Right kidney (tissue), 1 donor: ENCODE measurements at regions not wholly inside any gene's neighbourhood (a gene's known extent, or its start where the extent isn't known, plus 50 kb on each side); places are given as distances from the start of the nearest gene placed in this dataset.

ENCODE experiments used
- DNase-seq: peaks from one replicate; pipeline ENCODE4 v3.0.0-alpha.2; 2016

GRCh38 chr18:41036346-41036745, 918.7 kb upstream of the PIK3C3 start:
- DNase-seq, result no peak

DNA sequence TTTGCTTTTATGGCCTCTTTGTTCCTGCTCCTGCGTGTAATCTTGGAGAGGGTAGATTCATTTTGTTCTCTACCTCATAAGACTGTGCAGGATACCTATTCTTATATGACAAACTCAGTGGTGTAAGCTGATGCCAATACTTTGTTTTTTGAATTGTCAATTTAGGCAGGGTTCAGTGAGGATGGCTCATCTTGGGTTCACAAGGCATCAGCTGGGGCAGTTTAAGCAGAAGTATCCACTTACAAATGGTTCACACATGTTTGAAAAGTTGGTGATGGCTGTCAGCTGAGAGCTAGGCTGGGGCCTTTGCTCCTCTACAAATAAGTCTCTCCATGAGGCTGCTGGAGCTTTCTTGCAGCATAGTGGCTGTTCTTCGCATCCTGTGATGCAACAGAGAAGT, 920.6 kb upstream of the PIK3C3 start:
- DNase-seq, result no peak

- no peak for DNase-seq
Measured at GRCh38 chr18:41025666-41026065, 929.4 kb upstream of the PIK3C3 start.

DNA sequence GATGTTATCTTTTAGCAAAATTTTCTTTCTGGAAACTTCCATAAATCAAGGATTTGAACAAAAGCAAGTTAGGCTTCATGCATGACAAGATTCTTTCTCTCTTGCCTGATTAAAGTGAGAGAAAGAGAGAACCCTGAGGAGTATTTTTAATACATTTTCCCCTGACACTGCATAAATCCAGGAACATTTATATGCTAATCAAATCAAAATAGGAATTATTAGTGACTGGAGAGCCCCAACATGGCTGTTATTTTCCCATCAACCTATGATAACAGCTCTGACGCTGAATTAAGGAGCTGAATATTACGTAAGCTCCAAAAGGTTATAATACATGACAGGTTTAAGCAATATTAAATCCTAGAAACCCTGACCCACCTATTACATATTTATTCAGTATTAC, 930.2 kb upstream of the PIK3C3 start:
- DNase-seq, result no peak

GRCh38 chr18:41022484-41022883, 932.5 kb upstream of the PIK3C3 start:
- DNase-seq, result no peak

GRCh38 chr18:41021089-41021488, 933.9 kb upstream of the PIK3C3 start:
- no peak for DNase-seq

- DNase-seq, result no peak
Measured at GRCh38 chr18:41012194-41012593, 942.8 kb upstream of the PIK3C3 start.

DNA sequence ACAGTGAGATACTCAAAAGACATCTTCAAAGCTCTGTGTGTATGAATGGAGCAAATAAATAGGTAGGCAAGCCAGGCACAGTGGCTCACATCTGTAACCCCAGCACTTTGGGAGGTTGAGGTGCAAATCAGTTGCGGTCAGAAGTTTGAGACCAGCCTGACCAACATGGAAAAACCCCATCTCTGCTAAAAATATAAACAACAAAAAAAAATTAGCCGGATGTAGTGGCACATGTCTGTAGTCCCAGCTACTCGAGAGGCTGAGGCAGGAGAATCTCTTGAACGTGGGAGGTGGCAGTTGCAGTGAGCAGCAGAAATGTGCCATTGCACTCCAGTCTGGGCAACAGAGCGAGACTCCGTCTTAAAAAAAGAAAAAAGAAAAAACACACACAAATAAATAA, 945.1 kb upstream of the PIK3C3 start:
- DNase-seq, result no peak

DNA sequence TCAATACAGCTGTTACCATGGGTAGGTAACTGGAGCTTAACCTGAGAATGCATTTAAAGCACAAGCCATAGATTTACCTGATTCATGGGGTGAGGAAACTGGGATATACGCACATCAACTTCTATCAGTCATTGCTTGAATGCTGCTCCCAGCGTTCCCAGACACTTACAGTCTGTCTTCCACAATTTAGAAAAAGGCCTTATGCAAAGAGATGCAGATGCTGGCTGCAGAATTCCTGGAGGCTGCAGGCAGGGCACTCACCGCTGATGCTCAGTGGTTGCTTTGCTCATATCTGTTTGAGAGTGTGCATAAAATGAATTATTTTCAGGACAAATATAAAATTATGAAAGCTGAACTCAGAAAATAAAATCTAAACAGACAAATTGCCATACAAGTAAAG, 950.7 kb upstream of the PIK3C3 start:
- peak; percentile 26 for DNase-seq

DNA sequence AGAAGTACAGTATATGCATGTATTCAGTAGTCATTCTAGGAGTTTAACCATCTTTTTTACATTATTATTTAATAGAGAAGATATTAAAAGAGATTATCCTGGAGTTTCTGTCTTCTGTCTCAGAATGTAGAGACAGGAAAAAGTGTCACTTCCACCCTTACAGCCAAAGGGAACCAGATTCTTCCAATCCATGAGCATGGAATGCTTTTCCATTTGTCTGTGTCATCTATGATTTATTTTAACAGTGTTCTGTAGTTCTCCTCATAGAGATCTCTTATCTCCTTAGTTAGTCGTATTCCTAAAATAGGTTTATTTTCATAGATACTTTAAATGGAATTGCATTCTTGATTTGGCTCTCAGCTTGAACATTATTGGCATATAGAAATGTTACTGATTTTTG, 959.5 kb upstream of the PIK3C3 start:
- DNase-seq, result no peak

- no peak for DNase-seq
Measured at GRCh38 chr18:40993363-40993762, 961.7 kb upstream of the PIK3C3 start.

GRCh38 chr18:40987581-40987980, 967.5 kb upstream of the PIK3C3 start:
- no peak for DNase-seq

GRCh38 chr18:40985436-40985835, 969.6 kb upstream of the PIK3C3 start:
- no peak for DNase-seq

- no peak for DNase-seq
Measured at GRCh38 chr18:40984856-40985255, 970.2 kb upstream of the PIK3C3 start.

GRCh38 chr18:40983835-40984234, 971.2 kb upstream of the PIK3C3 start:
- DNase-seq, result no peak

DNA sequence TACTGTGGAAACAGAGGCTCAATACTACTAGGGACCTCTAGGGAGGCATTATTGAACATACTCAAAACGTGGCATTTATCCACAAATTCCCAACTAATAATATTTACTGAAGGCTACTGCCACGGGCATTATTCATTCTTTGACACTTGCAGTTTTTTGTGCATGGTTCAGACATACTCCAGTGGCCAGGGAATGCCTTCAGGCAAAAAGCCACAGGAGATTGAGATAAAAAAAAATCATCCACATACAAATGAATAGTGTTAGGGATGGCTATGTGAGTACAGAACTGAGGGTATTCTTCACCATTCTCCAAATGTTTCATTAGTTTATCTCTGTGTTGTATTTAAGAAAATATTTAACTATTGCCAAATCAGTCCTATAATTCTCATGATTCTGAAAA, 974.9 kb upstream of the PIK3C3 start:
- no peak for DNase-seq

DNA sequence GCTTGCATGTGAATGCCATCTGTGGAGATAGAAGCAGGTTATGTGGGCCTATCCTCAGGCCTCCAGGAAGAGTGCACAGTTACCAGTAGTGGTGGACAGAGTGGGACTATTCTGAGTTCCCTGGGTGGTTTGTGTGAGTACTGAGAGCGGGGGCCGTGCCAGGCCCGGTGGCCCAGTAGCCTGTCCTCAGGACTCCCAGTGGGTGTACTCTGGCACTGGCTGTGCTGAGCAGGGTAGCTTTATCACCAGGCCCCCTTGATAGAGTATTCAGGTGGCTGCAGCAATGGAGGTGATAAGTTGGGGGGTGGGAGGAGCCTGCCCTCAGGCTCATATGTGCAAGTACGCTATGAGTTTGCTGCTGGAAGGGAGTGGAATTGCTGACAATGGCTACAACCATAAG, 979.0 kb upstream of the PIK3C3 start:
- no peak for DNase-seq

DNA sequence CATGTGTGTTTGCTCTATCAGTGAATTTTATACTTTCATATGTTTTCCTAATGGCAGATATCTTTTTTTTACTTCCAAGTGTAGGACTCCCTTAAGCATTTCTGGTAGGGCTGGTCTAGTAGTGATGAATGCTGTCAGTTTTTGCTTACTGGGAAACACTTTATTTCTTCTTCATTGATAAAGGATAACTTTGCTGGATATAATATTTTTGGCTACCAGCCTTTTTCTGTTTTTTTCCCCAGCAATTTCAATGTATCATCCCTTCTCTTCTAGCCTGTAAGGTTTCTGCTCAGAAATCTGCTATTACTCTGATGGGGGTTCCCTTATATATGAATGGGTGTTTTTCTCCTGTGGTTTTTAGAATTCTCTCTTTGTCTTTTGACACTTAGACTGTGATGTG, 980.6 kb upstream of the PIK3C3 start:
- no peak for DNase-seq

- no peak for DNase-seq
Measured at GRCh38 chr18:40962784-40963183, 992.2 kb upstream of the PIK3C3 start.

GRCh38 chr18:40957533-40958070, 997.4 kb upstream of the PIK3C3 start:
- no peak for DNase-seq

- DNase-seq, result no peak
Measured at GRCh38 chr18:40956213-40956612, 998.8 kb upstream of the PIK3C3 start.

- DNase-seq, result no peak
Measured at GRCh38 chr18:40955351-40955750, 999.7 kb upstream of the PIK3C3 start.

GRCh38 chr18:40949114-40949950, 1005.7 kb upstream of the PIK3C3 start:
- no peak for DNase-seq

- DNase-seq, result no peak
Measured at GRCh38 chr18:40944576-40944975, 1010.5 kb upstream of the PIK3C3 start.
